HEK293 (cell line): ENCODE measurements at regions not wholly inside any gene's neighbourhood (a gene's known extent, or its start where the extent isn't known, plus 50 kb on each side); places are given as distances from the start of the nearest gene placed in this dataset.

ENCODE experiments used
- CTCF ChIA-PET: fragments of 350-600 bp; formaldehyde crosslinking; extraction: SDS; loops from one replicate; lab custom pipeline; 2021; ENCODE audit warnings: antibody characterized with exemption; lab: Yijun Ruan, JAX
- POLR2A ChIA-PET: fragments of 300-600 bp; formaldehyde crosslinking; extraction: SDS; loops from one replicate; lab custom pipeline; 2020; ENCODE audit warnings: antibody characterized with exemption, inconsistent platforms; lab: Yijun Ruan, JAX
- H3K27ac ChIP-seq: fragments of 200-500 bp; sonication (Bioruptor generic); 2 replicates; pipeline ENCODE4 v1.5.1; 2014; ENCODE audit warnings: low read depth, low read length, control low read depth, inconsistent platforms; ENCODE audit errors: extremely low read depth
- H3K36me3 ChIP-seq, 2 experiments: fragments of 200-500 bp in 1 of 2; sonication (Bioruptor generic) in 1 of 2; 1 replicate in 1 of 2; 2 replicates in 1 of 2; pipeline ENCODE4 v1.5.1; 2014 to 2017; ENCODE audit warnings: inconsistent platforms in 2 of 2, low read length in 2 of 2; ENCODE audit not compliant: control insufficient read depth in 2 of 2, insufficient read depth in 1 of 2
- H3K4me1 ChIP-seq: fragments of 200-500 bp; sonication (Bioruptor generic); 2 replicates; pipeline ENCODE4 v1.5.1; 2014; ENCODE audit warnings: mild to moderate bottlenecking, low read length, inconsistent platforms; ENCODE audit not compliant: control insufficient read depth, insufficient read depth
- H3K4me3 ChIP-seq: 2 replicates; pipeline ENCODE4 v1.5.1; 2011; ENCODE audit warnings: low read depth, mild to moderate bottlenecking, control low read depth, low read length, moderate library complexity
- H3K9me3 ChIP-seq: fragments of 200-500 bp; sonication (Bioruptor generic); 2 replicates; pipeline ENCODE4 v1.5.1; 2014; ENCODE audit warnings: low read depth, low read length, inconsistent platforms; ENCODE audit not compliant: control insufficient read depth, insufficient read depth
- BCL11A ChIP-seq: fragments of 450-650 bp; formaldehyde crosslinking; IDR thresholded peaks from 2 replicates; pipeline ENCODE4 v1.5.1; 2016; ENCODE audit warnings: low read depth, missing biosample characterization, missing genetic modification characterization
- OSR2 ChIP-seq: fragments of 450-650 bp; formaldehyde crosslinking; IDR thresholded peaks from 2 replicates; pipeline ENCODE4 v1.5.1; 2016; ENCODE audit warnings: missing biosample characterization, missing genetic modification characterization
- PRDM10 ChIP-seq: fragments of 450-650 bp; formaldehyde crosslinking; IDR thresholded peaks from 2 replicates; pipeline ENCODE4 v1.5.1; 2016; ENCODE audit warnings: missing biosample characterization, missing genetic modification characterization
- REPIN1 ChIP-seq: fragments of 450-650 bp; formaldehyde crosslinking; IDR thresholded peaks from 2 replicates; pipeline ENCODE4 v1.5.1; 2017; ENCODE audit warnings: missing biosample characterization, missing genetic modification characterization, low read depth
- ZNF132 ChIP-seq: fragments of 450-650 bp; formaldehyde crosslinking; IDR thresholded peaks from 2 replicates; pipeline ENCODE4 v1.5.1; 2017; ENCODE audit warnings: missing biosample characterization, missing genetic modification characterization, borderline replicate concordance
- ZNF266 ChIP-seq: fragments of 450-650 bp; formaldehyde crosslinking; IDR thresholded peaks from 2 replicates; pipeline ENCODE4 v1.5.1; 2016; ENCODE audit warnings: missing biosample characterization, missing genetic modification characterization, low read depth
- ZNF302 ChIP-seq: fragments of 450-650 bp; formaldehyde crosslinking; IDR thresholded peaks from 2 replicates; pipeline ENCODE4 v1.5.1; 2016; ENCODE audit warnings: missing biosample characterization, missing genetic modification characterization, low read depth
- ZNF391 ChIP-seq: fragments of 450-650 bp; formaldehyde crosslinking; IDR thresholded peaks from 2 replicates; pipeline ENCODE4 v1.5.1; 2016; ENCODE audit warnings: low read depth, missing biosample characterization, missing genetic modification characterization, borderline replicate concordance
- ZNF549 ChIP-seq: fragments of 450-650 bp; IDR thresholded peaks from 2 replicates; pipeline ENCODE4 v1.5.1; 2018; ENCODE audit warnings: missing biosample characterization, missing genetic modification characterization, mild to moderate bottlenecking, inconsistent platforms, moderate library complexity
- ZNF785 ChIP-seq: fragments of 450-650 bp; formaldehyde crosslinking; IDR thresholded peaks from 2 replicates; pipeline ENCODE4 v1.5.1; 2016; ENCODE audit warnings: missing biosample characterization, missing genetic modification characterization
- TF ChIP-seq, protein P1 (sequence below): fragments of 450-650 bp; formaldehyde crosslinking; IDR thresholded peaks from 2 replicates; pipeline ENCODE4 v1.5.1; 2016; ENCODE audit warnings: missing biosample characterization, missing genetic modification characterization
- TF ChIP-seq, protein P2 (sequence below): fragments of 450-650 bp; formaldehyde crosslinking; conservative IDR thresholded peaks from 2 replicates; pipeline ENCODE4 v1.5.1; 2016; ENCODE audit warnings: low read depth, missing biosample characterization, missing genetic modification characterization

GRCh38 chr11:70845591-70846041 is 406.8 kb downstream of the SHANK2 start:
- Histone ChIP-seq H3K9me3 (no peaks in the 10 kb centered on the region), H3K4me3 (no peak overlapping the region), H3K4me1 (no peaks in the 10 kb centered on the region), H3K27ac (no peak overlapping the region), H3K36me3 (no peaks in the 10 kb centered on the region)
- no peak for TF ChIP-seq OSR2 (tag by site-specific recombination)
- TF ChIP-seq, protein P1, sequence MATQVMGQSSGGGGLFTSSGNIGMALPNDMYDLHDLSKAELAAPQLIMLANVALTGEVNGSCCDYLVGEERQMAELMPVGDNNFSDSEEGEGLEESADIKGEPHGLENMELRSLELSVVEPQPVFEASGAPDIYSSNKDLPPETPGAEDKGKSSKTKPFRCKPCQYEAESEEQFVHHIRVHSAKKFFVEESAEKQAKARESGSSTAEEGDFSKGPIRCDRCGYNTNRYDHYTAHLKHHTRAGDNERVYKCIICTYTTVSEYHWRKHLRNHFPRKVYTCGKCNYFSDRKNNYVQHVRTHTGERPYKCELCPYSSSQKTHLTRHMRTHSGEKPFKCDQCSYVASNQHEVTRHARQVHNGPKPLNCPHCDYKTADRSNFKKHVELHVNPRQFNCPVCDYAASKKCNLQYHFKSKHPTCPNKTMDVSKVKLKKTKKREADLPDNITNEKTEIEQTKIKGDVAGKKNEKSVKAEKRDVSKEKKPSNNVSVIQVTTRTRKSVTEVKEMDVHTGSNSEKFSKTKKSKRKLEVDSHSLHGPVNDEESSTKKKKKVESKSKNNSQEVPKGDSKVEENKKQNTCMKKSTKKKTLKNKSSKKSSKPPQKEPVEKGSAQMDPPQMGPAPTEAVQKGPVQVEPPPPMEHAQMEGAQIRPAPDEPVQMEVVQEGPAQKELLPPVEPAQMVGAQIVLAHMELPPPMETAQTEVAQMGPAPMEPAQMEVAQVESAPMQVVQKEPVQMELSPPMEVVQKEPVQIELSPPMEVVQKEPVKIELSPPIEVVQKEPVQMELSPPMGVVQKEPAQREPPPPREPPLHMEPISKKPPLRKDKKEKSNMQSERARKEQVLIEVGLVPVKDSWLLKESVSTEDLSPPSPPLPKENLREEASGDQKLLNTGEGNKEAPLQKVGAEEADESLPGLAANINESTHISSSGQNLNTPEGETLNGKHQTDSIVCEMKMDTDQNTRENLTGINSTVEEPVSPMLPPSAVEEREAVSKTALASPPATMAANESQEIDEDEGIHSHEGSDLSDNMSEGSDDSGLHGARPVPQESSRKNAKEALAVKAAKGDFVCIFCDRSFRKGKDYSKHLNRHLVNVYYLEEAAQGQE (tag by site-specific recombination): no peak
- TF ChIP-seq ZNF266 (tag by site-specific recombination): no peak
- TF ChIP-seq ZNF549: no peak
- TF ChIP-seq ZNF391: no peak
- no peak for TF ChIP-seq REPIN1
- TF ChIP-seq ZNF302 (tag by site-specific recombination): no peak
- no peak for TF ChIP-seq ZNF132 (tag by site-specific recombination)
- no peak for TF ChIP-seq PRDM10 (tag by site-specific recombination)
- TF ChIP-seq ZNF785 (tag by site-specific recombination): no peak
- TF ChIP-seq BCL11A (tag by site-specific recombination): no peak
- TF ChIP-seq, protein P2, sequence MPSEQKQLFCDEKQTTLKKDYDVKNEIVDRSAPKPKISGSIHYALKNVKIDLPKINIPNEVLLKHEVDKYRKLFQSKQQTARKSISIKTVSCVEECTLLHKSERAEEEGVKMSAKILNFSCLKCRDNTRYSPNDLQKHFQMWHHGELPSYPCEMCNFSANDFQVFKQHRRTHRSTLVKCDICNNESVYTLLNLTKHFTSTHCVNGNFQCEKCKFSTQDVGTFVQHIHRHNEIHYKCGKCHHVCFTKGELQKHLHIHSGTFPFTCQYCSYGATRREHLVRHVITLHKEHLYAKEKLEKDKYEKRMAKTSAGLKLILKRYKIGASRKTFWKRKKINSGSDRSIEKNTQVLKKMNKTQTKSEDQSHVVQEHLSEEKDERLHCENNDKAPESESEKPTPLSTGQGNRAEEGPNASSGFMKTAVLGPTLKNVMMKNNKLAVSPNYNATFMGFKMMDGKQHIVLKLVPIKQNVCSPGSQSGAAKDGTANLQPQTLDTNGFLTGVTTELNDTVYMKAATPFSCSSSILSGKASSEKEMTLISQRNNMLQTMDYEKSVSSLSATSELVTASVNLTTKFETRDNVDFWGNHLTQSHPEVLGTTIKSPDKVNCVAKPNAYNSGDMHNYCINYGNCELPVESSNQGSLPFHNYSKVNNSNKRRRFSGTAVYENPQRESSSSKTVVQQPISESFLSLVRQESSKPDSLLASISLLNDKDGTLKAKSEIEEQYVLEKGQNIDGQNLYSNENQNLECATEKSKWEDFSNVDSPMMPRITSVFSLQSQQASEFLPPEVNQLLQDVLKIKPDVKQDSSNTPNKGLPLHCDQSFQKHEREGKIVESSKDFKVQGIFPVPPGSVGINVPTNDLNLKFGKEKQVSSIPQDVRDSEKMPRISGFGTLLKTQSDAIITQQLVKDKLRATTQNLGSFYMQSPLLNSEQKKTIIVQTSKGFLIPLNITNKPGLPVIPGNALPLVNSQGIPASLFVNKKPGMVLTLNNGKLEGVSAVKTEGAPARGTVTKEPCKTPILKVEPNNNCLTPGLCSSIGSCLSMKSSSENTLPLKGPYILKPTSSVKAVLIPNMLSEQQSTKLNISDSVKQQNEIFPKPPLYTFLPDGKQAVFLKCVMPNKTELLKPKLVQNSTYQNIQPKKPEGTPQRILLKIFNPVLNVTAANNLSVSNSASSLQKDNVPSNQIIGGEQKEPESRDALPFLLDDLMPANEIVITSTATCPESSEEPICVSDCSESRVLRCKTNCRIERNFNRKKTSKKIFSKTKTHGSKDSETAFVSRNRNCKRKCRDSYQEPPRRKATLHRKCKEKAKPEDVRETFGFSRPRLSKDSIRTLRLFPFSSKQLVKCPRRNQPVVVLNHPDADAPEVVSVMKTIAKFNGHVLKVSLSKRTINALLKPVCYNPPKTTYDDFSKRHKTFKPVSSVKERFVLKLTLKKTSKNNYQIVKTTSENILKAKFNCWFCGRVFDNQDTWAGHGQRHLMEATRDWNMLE (tag by site-specific recombination): no peak
- ChIA-PET CTCF (interaction anchor here (0.6 kb wide), 1 partner anchor 49 kb away, joined by 4 read pairs; no protein-coding TSS in a partner anchor), POLR2A (no interaction called here)
